HL-60 (cell line): ENCODE measurements at regions not wholly inside any gene's neighbourhood (a gene's known extent, or its start where the extent isn't known, plus 50 kb on each side); places are given as distances from the start of the nearest gene placed in this dataset.

Experiments
- GABPA ChIP-seq: IDR thresholded peaks from 2 replicates; pipeline ENCODE4 v1.6.1; 2012; ENCODE audit warnings: low read depth
- POLR2AphosphoS5 ChIP-seq: IDR thresholded peaks from 2 replicates; pipeline ENCODE4 v1.6.1; 2012; ENCODE audit warnings: low read depth
- SPI1 ChIP-seq: IDR thresholded peaks from 2 replicates; pipeline ENCODE4 v1.6.1; 2012; ENCODE audit warnings: low read depth, mild to moderate bottlenecking, borderline replicate concordance
- TF ChIP-seq, protein P1 (sequence below): IDR thresholded peaks from one replicate; pipeline ENCODE4 v1.5.1; 2011; ENCODE audit warnings: low read length, control low read depth, inconsistent platforms; ENCODE audit not compliant: insufficient read depth

DNA sequence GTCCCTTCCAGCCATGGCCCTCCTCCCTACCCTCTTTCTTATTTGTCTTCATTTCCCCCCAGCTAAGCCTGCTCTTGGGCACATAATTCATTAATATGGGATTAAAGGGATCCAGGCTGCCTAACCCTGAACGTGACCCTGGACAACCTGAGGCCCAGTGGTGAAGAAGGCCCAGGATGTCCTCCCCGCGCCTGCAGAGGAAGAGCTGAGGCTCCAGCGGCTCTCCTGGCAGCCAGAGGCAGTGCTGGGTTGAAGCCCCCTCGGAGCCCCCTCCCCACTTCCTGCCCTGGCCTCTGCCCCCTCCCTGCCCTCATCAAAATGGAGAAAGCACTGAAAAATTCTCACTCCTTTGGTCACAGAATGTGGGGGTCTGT lies 96.5 kb upstream of the ATP2B2 start:
- TF ChIP-seq, protein P1, sequence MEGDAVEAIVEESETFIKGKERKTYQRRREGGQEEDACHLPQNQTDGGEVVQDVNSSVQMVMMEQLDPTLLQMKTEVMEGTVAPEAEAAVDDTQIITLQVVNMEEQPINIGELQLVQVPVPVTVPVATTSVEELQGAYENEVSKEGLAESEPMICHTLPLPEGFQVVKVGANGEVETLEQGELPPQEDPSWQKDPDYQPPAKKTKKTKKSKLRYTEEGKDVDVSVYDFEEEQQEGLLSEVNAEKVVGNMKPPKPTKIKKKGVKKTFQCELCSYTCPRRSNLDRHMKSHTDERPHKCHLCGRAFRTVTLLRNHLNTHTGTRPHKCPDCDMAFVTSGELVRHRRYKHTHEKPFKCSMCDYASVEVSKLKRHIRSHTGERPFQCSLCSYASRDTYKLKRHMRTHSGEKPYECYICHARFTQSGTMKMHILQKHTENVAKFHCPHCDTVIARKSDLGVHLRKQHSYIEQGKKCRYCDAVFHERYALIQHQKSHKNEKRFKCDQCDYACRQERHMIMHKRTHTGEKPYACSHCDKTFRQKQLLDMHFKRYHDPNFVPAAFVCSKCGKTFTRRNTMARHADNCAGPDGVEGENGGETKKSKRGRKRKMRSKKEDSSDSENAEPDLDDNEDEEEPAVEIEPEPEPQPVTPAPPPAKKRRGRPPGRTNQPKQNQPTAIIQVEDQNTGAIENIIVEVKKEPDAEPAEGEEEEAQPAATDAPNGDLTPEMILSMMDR = no peak
- no peak for TF ChIP-seq GABPA
- no peak for TF ChIP-seq SPI1
- no peak for TF ChIP-seq POLR2AphosphoS5
